SK-N-SH treated with all-trans-retinoic acid at 6 μM for 48 hours (cell line): ENCODE measurements at regions not wholly inside any gene's neighbourhood (a gene's known extent, or its start where the extent isn't known, plus 50 kb on each side); places are given as distances from the start of the nearest gene placed in this dataset.

ENCODE experiments used
- ATAC-seq: fragments of 200-7000 bp; cut with Tn5 transposase; 3 replicates; pipeline ENCODE4 v1.9.1; 2020; ENCODE audit warnings: mild to moderate bottlenecking, moderate library complexity
- ARNTL ChIP-seq: fragments of 450-650 bp; formaldehyde crosslinking; IDR thresholded peaks from 2 replicates; pipeline ENCODE4 v1.5.0; 2020; ENCODE audit warnings: low read depth, mild to moderate bottlenecking, moderate library complexity, borderline replicate concordance
- BACH2 ChIP-seq: fragments of 250-450 bp; sonication (Bioruptor Pico); IDR thresholded peaks from 2 replicates; pipeline ENCODE4 v1.9.0; 2021; ENCODE audit warnings: mild to moderate bottlenecking, borderline replicate concordance
- CSDC2 ChIP-seq: fragments of 250-450 bp; sonication (Bioruptor Pico); IDR thresholded peaks from 2 replicates; pipeline ENCODE4 v1.5.0; 2020; ENCODE audit warnings: mild to moderate bottlenecking, moderate library complexity
- ESRRG ChIP-seq: fragments of 250-450 bp; sonication (Bioruptor Pico); IDR thresholded peaks from 2 replicates; pipeline ENCODE4 v1.6.1; 2021; ENCODE audit warnings: mild to moderate bottlenecking
- GLIS3 ChIP-seq: fragments of 250-450 bp; sonication (Bioruptor Pico); IDR thresholded peaks from 2 replicates; pipeline ENCODE4 v1.5.0; 2020; ENCODE audit warnings: mild to moderate bottlenecking, moderate library complexity
- ISL1 ChIP-seq: fragments of 250-450 bp; sonication (Bioruptor Pico); IDR thresholded peaks from 2 replicates; pipeline ENCODE4 v2.1.2; 2022; ENCODE audit warnings: mild to moderate bottlenecking, moderate library complexity
- OSR1 ChIP-seq: fragments of 250-450 bp; sonication (Bioruptor Pico); IDR thresholded peaks from 2 replicates; pipeline ENCODE4 v1.8.0; 2022; ENCODE audit warnings: moderate library complexity, mild to moderate bottlenecking, inconsistent platforms
- PPARA ChIP-seq: fragments of 250-450 bp; sonication (Bioruptor Pico); IDR thresholded peaks from 2 replicates; pipeline ENCODE4 v1.5.0; 2020; ENCODE audit warnings: mild to moderate bottlenecking, borderline replicate concordance
- RARB ChIP-seq: fragments of 250-450 bp; sonication (Bioruptor Pico); IDR thresholded peaks from 2 replicates; pipeline ENCODE4 v1.8.0; 2021; ENCODE audit warnings: mild to moderate bottlenecking, moderate library complexity
- SNAI2 ChIP-seq: fragments of 250-450 bp; sonication (Bioruptor Pico); IDR thresholded peaks from 2 replicates; pipeline ENCODE4 v1.5.0; 2020; ENCODE audit warnings: mild to moderate bottlenecking, moderate library complexity
- TCF4 ChIP-seq: fragments of 250-450 bp; sonication (Bioruptor Pico); IDR thresholded peaks from 2 replicates; pipeline ENCODE4 v1.8.0; 2021; ENCODE audit warnings: mild to moderate bottlenecking, moderate library complexity, borderline replicate concordance
- TOX ChIP-seq: fragments of 250-450 bp; sonication (Bioruptor Pico); IDR thresholded peaks from 2 replicates; pipeline ENCODE4 v1.8.0; 2021; ENCODE audit warnings: mild to moderate bottlenecking, moderate library complexity, borderline replicate concordance
- ZC3H10 ChIP-seq: fragments of 250-450 bp; sonication (Bioruptor Pico); IDR thresholded peaks from 2 replicates; pipeline ENCODE4 v1.5.1; 2021; ENCODE audit warnings: mild to moderate bottlenecking, moderate library complexity
- ZFP3 ChIP-seq: fragments of 250-450 bp; sonication (Bioruptor Pico); IDR thresholded peaks from 2 replicates; pipeline ENCODE4 v1.5.0; 2020; ENCODE audit warnings: mild to moderate bottlenecking, moderate library complexity
- ZFP30 ChIP-seq: fragments of 450-650 bp; formaldehyde crosslinking; IDR thresholded peaks from 2 replicates; pipeline ENCODE4 v1.5.0; 2022; ENCODE audit warnings: mild to moderate bottlenecking, moderate library complexity
- ZNF565 ChIP-seq: fragments of 450-650 bp; formaldehyde crosslinking; conservative IDR thresholded peaks from 2 replicates; pipeline ENCODE4 v1.5.0; 2020; ENCODE audit warnings: low read depth, mild to moderate bottlenecking, moderate library complexity
- ZNF70 ChIP-seq: fragments of 450-650 bp; formaldehyde crosslinking; IDR thresholded peaks from 2 replicates; pipeline ENCODE4 v1.5.0; 2020; ENCODE audit warnings: mild to moderate bottlenecking, moderate library complexity
- ZNF8 ChIP-seq: fragments of 450-650 bp; formaldehyde crosslinking; IDR thresholded peaks from 2 replicates; pipeline ENCODE4 v1.5.0; 2020; ENCODE audit warnings: mild to moderate bottlenecking, moderate library complexity
- TF ChIP-seq, protein P1 (sequence below): fragments of 250-450 bp; sonication (Bioruptor Pico); IDR thresholded peaks from 2 replicates; pipeline ENCODE4 v1.8.0; 2021; ENCODE audit warnings: low read depth, mild to moderate bottlenecking, moderate library complexity, borderline replicate concordance
- TF ChIP-seq, protein P2 (sequence below): fragments of 250-450 bp; sonication (Bioruptor Pico); IDR thresholded peaks from 2 replicates; pipeline ENCODE4 v1.5.1; 2020; ENCODE audit warnings: low read depth, mild to moderate bottlenecking, moderate library complexity
- TF ChIP-seq, protein P3 (sequence below): fragments of 250-450 bp; sonication (Bioruptor Pico); IDR thresholded peaks from 2 replicates; pipeline ENCODE4 v1.8.0; 2020; ENCODE audit warnings: mild to moderate bottlenecking, moderate library complexity, borderline replicate concordance
- TF ChIP-seq, protein P4 (sequence below): fragments of 250-450 bp; sonication (Bioruptor Pico); IDR thresholded peaks from 2 replicates; pipeline ENCODE4 v1.5.0; 2020; ENCODE audit warnings: mild to moderate bottlenecking, moderate library complexity
- TF ChIP-seq, protein P5 (sequence below): fragments of 250-450 bp; sonication (Bioruptor Pico); IDR thresholded peaks from 2 replicates; pipeline ENCODE4 v1.5.1; 2021; ENCODE audit warnings: mild to moderate bottlenecking, moderate library complexity

DNA sequence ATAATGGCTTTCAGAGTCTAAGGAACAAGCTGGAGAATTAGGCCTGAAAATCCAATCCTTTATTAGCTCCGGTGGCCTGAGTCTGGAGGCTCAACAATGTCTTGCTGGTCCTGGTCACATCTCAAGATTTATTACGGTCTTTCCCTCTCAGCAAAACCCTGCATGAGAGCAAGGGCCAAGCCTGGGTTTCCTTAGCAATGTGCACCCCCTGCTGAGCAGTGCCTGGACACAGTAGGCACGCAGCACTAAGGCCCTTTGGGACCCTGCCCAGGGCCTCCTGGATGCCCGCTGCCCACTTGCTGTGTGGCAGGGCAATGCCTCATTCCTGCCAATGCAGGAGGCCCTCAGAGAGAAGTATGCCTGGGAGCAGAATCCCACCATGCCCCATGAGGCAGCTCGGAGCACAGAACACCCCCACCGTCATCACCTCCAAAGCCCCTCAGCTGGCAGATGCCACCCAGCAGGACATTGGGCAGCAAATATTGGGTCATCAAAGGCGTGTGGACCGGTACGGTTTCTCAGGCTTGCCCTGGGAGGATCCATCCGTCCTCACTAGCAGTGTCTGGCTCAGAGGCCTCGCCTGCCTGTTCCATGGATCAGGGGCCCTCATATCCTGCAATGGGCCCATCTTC lies 156.4 kb downstream of the OAT start:
- ATAC-seq, result no peak
- TF ChIP-seq CSDC2 (no peak), ZFP3 (CRISPR knock-in tag) (no peak), OSR1 (CRISPR knock-in tag) (no peak), SNAI2 (CRISPR knock-in tag) (no peak), GLIS3 (no peak), TOX (CRISPR knock-in tag) (no peak), ISL1 (no peak), RARB (CRISPR knock-in tag) (no peak)
- TF ChIP-seq, protein P1, sequence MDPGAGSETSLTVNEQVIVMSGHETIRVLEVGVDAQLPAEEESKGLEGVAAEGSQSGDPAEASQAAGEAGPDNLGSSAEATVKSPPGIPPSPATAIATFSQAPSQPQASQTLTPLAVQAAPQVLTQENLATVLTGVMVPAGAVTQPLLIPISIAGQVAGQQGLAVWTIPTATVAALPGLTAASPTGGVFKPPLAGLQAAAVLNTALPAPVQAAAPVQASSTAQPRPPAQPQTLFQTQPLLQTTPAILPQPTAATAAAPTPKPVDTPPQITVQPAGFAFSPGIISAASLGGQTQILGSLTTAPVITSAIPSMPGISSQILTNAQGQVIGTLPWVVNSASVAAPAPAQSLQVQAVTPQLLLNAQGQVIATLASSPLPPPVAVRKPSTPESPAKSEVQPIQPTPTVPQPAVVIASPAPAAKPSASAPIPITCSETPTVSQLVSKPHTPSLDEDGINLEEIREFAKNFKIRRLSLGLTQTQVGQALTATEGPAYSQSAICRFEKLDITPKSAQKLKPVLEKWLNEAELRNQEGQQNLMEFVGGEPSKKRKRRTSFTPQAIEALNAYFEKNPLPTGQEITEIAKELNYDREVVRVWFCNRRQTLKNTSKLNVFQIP, result no peak
- TF ChIP-seq, protein P2, sequence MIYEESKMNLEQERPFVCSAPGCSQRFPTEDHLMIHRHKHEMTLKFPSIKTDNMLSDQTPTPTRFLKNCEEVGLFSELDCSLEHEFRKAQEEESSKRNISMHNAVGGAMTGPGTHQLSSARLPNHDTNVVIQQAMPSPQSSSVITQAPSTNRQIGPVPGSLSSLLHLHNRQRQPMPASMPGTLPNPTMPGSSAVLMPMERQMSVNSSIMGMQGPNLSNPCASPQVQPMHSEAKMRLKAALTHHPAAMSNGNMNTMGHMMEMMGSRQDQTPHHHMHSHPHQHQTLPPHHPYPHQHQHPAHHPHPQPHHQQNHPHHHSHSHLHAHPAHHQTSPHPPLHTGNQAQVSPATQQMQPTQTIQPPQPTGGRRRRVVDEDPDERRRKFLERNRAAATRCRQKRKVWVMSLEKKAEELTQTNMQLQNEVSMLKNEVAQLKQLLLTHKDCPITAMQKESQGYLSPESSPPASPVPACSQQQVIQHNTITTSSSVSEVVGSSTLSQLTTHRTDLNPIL (CRISPR knock-in tag), result no peak

DNA sequence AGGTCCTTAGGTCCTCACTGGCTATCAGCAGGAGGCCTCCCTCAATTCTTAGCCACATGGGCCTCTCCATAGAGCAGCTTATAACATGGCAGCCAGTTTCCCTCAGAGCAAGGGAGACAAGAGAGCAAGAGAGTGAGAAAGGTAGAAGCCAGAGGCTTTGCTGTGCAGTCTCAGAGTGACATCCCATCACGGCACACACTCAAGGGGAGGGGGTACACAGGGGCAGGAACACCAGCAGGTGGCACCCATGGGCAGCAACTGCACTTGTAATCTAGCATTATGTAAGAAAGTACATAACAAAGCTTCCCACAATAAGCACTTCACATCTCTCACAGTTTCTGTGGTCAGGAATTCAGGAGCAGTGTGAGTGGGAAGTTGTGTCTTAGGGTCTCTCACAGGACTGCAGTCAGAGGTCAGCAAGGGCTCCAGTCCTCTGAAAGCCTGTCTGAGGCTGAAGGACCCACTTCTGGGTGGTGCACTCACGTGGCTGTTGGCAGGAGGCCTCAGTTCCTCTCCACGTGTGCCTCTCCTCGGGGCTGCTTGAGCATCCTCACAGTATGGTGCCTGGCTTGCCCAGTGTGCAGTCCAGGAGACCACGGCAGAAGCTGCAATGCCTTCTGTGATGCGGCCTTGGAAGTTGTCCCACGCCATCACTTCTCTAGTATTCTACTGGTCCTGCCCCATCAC lies 159.4 kb downstream of the OAT start:
- TF ChIP-seq, protein P3, sequence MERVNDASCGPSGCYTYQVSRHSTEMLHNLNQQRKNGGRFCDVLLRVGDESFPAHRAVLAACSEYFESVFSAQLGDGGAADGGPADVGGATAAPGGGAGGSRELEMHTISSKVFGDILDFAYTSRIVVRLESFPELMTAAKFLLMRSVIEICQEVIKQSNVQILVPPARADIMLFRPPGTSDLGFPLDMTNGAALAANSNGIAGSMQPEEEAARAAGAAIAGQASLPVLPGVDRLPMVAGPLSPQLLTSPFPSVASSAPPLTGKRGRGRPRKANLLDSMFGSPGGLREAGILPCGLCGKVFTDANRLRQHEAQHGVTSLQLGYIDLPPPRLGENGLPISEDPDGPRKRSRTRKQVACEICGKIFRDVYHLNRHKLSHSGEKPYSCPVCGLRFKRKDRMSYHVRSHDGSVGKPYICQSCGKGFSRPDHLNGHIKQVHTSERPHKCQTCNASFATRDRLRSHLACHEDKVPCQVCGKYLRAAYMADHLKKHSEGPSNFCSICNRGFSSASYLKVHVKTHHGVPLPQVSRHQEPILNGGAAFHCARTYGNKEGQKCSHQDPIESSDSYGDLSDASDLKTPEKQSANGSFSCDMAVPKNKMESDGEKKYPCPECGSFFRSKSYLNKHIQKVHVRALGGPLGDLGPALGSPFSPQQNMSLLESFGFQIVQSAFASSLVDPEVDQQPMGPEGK (CRISPR knock-in tag), result no peak
- peak; percentile 66; the same call in 1 of the 2 replicates for TF ChIP-seq ZNF565 (CRISPR knock-in tag)
- no peak for ATAC-seq

DNA sequence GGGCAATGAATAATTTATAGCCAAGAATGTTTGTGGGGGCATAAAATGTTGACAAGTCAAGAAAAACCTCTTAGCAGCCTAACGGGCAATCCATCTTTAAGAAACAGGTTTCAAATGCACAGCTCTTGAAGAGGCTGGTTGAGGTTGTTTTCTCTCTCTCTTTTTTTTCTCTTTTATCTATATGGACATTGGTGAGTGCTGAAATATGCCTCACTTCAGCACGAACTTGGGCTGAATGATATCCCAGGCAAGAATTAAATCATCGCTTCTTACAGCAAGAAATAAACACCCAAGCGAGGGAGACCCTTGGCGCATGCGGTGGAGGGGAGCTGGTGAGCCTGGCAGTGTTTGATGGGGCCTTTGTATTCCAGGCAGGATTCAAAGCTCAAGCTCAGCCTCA lies 160.9 kb downstream of the OAT start:
- ATAC-seq, result no peak
- TF ChIP-seq ARNTL (CRISPR knock-in tag) (no peak), CSDC2 (no peak), RARB (CRISPR knock-in tag) (no peak)

DNA sequence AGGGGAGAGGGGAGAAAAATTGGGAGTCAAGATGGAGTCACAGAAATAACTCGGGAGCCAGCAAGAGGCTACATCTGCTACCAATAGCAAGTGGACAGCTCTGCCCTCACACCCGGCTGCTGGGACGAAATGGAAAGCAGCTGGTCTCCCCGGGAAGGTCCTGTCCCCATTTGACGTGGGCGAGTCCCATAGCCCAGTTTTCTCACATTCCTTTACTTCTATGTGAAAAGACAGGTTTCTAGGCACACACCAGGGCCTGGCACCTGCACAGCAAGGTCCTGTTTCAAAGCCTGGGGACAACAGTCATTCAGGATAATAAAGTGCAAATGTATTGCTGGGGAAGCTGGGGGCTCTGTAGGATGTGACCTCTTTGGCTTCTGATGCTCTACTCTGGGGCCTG lies 162.6 kb downstream of the OAT start:
- TF ChIP-seq CSDC2 (no peak), ZNF565 (CRISPR knock-in tag) (no peak), ZNF70 (CRISPR knock-in tag) (no peak), ZNF8 (CRISPR knock-in tag) (no peak), ZC3H10 (CRISPR knock-in tag) (no peak), BACH2 (CRISPR knock-in tag) (no peak), TCF4 (CRISPR knock-in tag) (no peak), ESRRG (CRISPR knock-in tag) (no peak), ZFP30 (CRISPR knock-in tag) (no peak)
- ATAC-seq, result no peak

DNA sequence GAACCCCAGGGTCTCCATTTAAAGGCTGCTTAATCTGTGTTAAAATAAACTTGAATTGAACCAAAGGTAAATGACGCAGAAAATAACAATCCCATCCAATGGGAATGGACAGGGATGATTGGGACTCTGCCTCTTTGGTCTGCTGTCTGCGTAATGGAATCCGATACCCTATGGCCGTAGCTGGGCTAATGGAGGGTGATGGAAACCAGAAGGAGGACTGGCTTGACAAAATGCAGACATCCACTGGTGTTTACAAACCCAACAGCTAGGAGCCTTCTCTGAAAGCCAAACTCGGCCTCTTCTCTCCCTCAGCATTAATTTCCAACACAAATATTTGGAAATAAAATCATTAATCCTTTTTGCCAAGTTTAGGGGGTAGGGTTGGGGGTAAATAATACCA lies 162.2 kb upstream of the CHST15 start:
- ATAC-seq, result no peak
- TF ChIP-seq, protein P2 (CRISPR knock-in tag), result no peak
- no peak for TF ChIP-seq ZC3H10 (CRISPR knock-in tag)
- no peak for TF ChIP-seq ESRRG (CRISPR knock-in tag)
- TF ChIP-seq PPARA (CRISPR knock-in tag), result no peak
- no peak for TF ChIP-seq ZNF8 (CRISPR knock-in tag)
- TF ChIP-seq, protein P4, sequence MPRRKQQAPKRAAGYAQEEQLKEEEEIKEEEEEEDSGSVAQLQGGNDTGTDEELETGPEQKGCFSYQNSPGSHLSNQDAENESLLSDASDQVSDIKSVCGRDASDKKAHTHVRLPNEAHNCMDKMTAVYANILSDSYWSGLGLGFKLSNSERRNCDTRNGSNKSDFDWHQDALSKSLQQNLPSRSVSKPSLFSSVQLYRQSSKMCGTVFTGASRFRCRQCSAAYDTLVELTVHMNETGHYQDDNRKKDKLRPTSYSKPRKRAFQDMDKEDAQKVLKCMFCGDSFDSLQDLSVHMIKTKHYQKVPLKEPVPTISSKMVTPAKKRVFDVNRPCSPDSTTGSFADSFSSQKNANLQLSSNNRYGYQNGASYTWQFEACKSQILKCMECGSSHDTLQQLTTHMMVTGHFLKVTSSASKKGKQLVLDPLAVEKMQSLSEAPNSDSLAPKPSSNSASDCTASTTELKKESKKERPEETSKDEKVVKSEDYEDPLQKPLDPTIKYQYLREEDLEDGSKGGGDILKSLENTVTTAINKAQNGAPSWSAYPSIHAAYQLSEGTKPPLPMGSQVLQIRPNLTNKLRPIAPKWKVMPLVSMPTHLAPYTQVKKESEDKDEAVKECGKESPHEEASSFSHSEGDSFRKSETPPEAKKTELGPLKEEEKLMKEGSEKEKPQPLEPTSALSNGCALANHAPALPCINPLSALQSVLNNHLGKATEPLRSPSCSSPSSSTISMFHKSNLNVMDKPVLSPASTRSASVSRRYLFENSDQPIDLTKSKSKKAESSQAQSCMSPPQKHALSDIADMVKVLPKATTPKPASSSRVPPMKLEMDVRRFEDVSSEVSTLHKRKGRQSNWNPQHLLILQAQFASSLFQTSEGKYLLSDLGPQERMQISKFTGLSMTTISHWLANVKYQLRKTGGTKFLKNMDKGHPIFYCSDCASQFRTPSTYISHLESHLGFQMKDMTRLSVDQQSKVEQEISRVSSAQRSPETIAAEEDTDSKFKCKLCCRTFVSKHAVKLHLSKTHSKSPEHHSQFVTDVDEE, result no peak
- TF ChIP-seq, protein P5, sequence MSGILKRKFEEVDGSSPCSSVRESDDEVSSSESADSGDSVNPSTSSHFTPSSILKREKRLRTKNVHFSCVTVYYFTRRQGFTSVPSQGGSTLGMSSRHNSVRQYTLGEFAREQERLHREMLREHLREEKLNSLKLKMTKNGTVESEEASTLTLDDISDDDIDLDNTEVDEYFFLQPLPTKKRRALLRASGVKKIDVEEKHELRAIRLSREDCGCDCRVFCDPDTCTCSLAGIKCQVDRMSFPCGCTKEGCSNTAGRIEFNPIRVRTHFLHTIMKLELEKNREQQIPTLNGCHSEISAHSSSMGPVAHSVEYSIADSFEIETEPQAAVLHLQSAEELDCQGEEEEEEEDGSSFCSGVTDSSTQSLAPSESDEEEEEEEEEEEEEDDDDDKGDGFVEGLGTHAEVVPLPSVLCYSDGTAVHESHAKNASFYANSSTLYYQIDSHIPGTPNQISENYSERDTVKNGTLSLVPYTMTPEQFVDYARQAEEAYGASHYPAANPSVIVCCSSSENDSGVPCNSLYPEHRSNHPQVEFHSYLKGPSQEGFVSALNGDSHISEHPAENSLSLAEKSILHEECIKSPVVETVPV (CRISPR knock-in tag), result no peak
- no peak for TF ChIP-seq ZNF565 (CRISPR knock-in tag)
- no peak for TF ChIP-seq RARB (CRISPR knock-in tag)
